A549 (cell line): ENCODE measurements at regions not wholly inside any gene's neighbourhood (a gene's known extent, or its start where the extent isn't known, plus 50 kb on each side); places are given as distances from the start of the nearest gene placed in this dataset.

Experiments used
- ATAC-seq, 2 experiments: fragments of 200-7000 bp in 1 of 2; fragments of >200 bp in 1 of 2; cut with Nextera tagmentation in 1 of 2; cut with Tn5 transposase in 1 of 2; 3 replicates each; pipeline versions ENCODE4 v1.8.0 to v1.9.1; 2018 to 2020; ENCODE audit warnings: mild to moderate bottlenecking in 1 of 2, moderate library complexity in 1 of 2
- CTCF ChIA-PET: fragments of 300-600 bp; sonication (Branson Sonifier 250); formaldehyde crosslinking; extraction: SDS; loops from one replicate; lab custom pipeline; 2021; ENCODE audit warnings: antibody characterized with exemption, inconsistent platforms; lab: Yijun Ruan, JAX
- POLR2A ChIA-PET: fragments of 350-600 bp; formaldehyde crosslinking; extraction: SDS; loops from one replicate; lab custom pipeline; 2021; ENCODE audit warnings: antibody characterized with exemption, inconsistent platforms; lab: Yijun Ruan, JAX
- DNase-seq, 2 experiments: peaks; one replicate each; pipeline versions ENCODE4 v3.0.0 to v3.0.0-alpha.2; 2011 to 2016; ENCODE audit warnings: low read depth in 1 of 2, low spot score in 1 of 2
- FAIRE-seq: peaks from 2 replicates; lab custom pipeline; 2011; peaks lifted over from hg19 to GRCh38; lab: Jason Lieb, UNC
- H3K27ac ChIP-seq, 2 experiments: fragments of >200 bp; sonication (Bioruptor Twin); formaldehyde crosslinking; 3 replicates each; pipeline ENCODE4 v1.5.1; 2016 to 2017
- H3K4me1 ChIP-seq: fragments of >200 bp; sonication (Bioruptor Twin); formaldehyde crosslinking; 3 replicates; pipeline ENCODE4 v1.6.1; 2016
- H3K4me2 ChIP-seq: fragments of >200 bp; sonication (Bioruptor Twin); formaldehyde crosslinking; 3 replicates; pipeline ENCODE4 v1.6.1; 2016
- H3K4me3 ChIP-seq: fragments of >200 bp; sonication (Bioruptor Twin); formaldehyde crosslinking; 3 replicates; pipeline ENCODE4 v1.5.1; 2016
- H3K9me3 ChIP-seq: fragments of >200 bp; sonication (Bioruptor Twin); formaldehyde crosslinking; 3 replicates; pipeline ENCODE4 v1.6.1; 2016
- BHLHE40 ChIP-seq: IDR thresholded peaks from 2 replicates; pipeline ENCODE4 v1.6.1; 2012; ENCODE audit warnings: low read depth, low read length, inconsistent platforms
- CEBPB ChIP-seq, 2 experiments: fragments of >200 bp in 1 of 2; sonication (Bioruptor Twin) in 1 of 2; formaldehyde crosslinking in 1 of 2; IDR thresholded peaks; 2 replicates each; pipeline ENCODE4 v1.6.1; 2012 to 2016
- EHF ChIP-seq: fragments of 250-450 bp; sonication (Bioruptor Pico); IDR thresholded peaks from 2 replicates; pipeline ENCODE4 v1.5.0; 2020; ENCODE audit warnings: mild to moderate bottlenecking
- FOSB ChIP-seq: fragments of 250-450 bp; sonication (Bioruptor Pico); IDR thresholded peaks from 2 replicates; pipeline ENCODE4 v1.5.0; 2020; ENCODE audit warnings: mild to moderate bottlenecking, moderate library complexity
- GATA3 ChIP-seq: IDR thresholded peaks from 2 replicates; pipeline ENCODE4 v1.6.1; 2012; ENCODE audit warnings: borderline replicate concordance
- HEYL ChIP-seq: fragments of 250-450 bp; sonication (Bioruptor Pico); IDR thresholded peaks from 2 replicates; pipeline ENCODE4 v1.8.0; 2021; ENCODE audit warnings: mild to moderate bottlenecking, moderate library complexity
- JUN ChIP-seq, 2 experiments: fragments of >200 bp; sonication (Bioruptor Twin); formaldehyde crosslinking; IDR thresholded peaks; 2 replicates in 1 of 2; 3 replicates in 1 of 2; pipeline ENCODE4 v1.6.1; 2016 to 2017
- JUNB ChIP-seq: fragments of >200 bp; sonication (Bioruptor Twin); formaldehyde crosslinking; IDR thresholded peaks from 2 replicates; pipeline ENCODE4 v1.6.1; 2016
- KDM1A ChIP-seq: fragments of 200-600 bp; sonication (generic); IDR thresholded peaks from 2 replicates; pipeline ENCODE4 v1.6.1; 2016; ENCODE audit warnings: low read depth, mild to moderate bottlenecking
- MAFK ChIP-seq: fragments of 450-650 bp; IDR thresholded peaks from 2 replicates; pipeline ENCODE4 v1.6.1; 2014; ENCODE audit not compliant: partially characterized antibody
- MAZ ChIP-seq: fragments of 150-350 bp; IDR thresholded peaks from 2 replicates; pipeline ENCODE4 v1.6.1; 2014; ENCODE audit warnings: antibody characterized with exemption, low read depth, low read length, borderline replicate concordance
- MYC ChIP-seq: IDR thresholded peaks from 2 replicates; pipeline ENCODE4 v1.6.1; 2012; ENCODE audit warnings: mild to moderate bottlenecking, inconsistent platforms, low read length, improper control_type of control experiment, borderline replicate concordance
- NFE2L2 ChIP-seq: fragments of 150-350 bp; conservative IDR thresholded peaks from 2 replicates; pipeline ENCODE4 v1.6.1; 2014; ENCODE audit warnings: low read length
- NR3C1 ChIP-seq: fragments of >200 bp; sonication (Bioruptor Twin); formaldehyde crosslinking; IDR thresholded peaks from 3 replicates; pipeline ENCODE4 v1.6.1; 2017
- RAD21 ChIP-seq, 2 experiments: fragments of >200 bp in 1 of 2; sonication (Bioruptor Twin) in 1 of 2; formaldehyde crosslinking in 1 of 2; IDR thresholded peaks in 1 of 2; conservative IDR thresholded peaks in 1 of 2; 2 replicates in 1 of 2; 3 replicates in 1 of 2; pipeline ENCODE4 v1.6.1; 2012 to 2018; ENCODE audit warnings: inconsistent platforms in 1 of 2
- RNF2 ChIP-seq: fragments of 200-600 bp; sonication (generic); IDR thresholded peaks from 2 replicates; pipeline ENCODE4 v1.6.1; 2016; ENCODE audit warnings: low read depth, mild to moderate bottlenecking, antibody characterized with exemption, moderate library complexity, borderline replicate concordance
- ZFP36 ChIP-seq: fragments of 450-650 bp; IDR thresholded peaks from 2 replicates; pipeline ENCODE4 v1.6.1; 2014; ENCODE audit warnings: borderline replicate concordance; ENCODE audit not compliant: partially characterized antibody
- WGBS: methylation state at CpG from one replicate; pipeline ENCODE4 v1.1.6; 2017; ENCODE audit errors: missing lambda C conversion rate; 5-methylcytosine and 5-hydroxymethylcytosine counted together
- TF ChIP-seq, protein P1 (sequence below): fragments of >200 bp; sonication (Bioruptor Twin); formaldehyde crosslinking; IDR thresholded peaks from 3 replicates; pipeline ENCODE4 v1.6.1; 2016
- TF ChIP-seq, protein P2 (sequence below): fragments of 250-450 bp; sonication (Bioruptor Pico); IDR thresholded peaks from 2 replicates; pipeline ENCODE4 v1.5.0; 2021; ENCODE audit warnings: mild to moderate bottlenecking, moderate library complexity, borderline replicate concordance
- TF ChIP-seq, protein P3 (sequence below): fragments of 250-450 bp; sonication (Bioruptor Pico); IDR thresholded peaks from 2 replicates; pipeline ENCODE4 v1.5.0; 2020; ENCODE audit warnings: low read depth, mild to moderate bottlenecking, moderate library complexity

DNA sequence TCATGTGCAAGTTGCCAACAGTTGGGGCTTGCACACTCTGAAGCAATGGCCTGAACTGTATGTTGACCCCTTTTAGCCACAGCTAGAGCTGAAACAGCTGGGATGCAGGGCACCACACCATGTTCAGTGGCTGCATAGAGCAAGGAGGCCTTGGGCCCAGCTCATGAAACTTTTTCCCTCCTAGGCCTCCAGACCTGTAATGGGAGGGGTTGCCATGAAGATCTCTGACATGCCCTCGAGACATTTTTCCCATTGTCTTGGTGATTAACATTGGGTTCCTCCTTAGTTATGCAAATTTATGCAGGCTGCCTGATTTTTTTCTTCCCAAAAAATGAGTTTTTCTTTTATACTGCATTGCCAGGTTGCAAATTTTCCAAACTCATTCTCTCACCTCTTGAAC is 165.1 kb upstream of the PRR20A start:
- Histone ChIP-seq H3K9me3 (no peaks in the 10 kb centered on the region), H3K4me2 (no peak overlapping the region), H3K4me1 (no peaks in the 10 kb centered on the region), H3K27ac (no peak overlapping the region), H3K4me3 (no peak overlapping the region)
- 0% methylated on average over 1 of the region's 1 CpG for WGBS
- ATAC-seq (no peak), DNase-seq (no peak), FAIRE-seq (no peak)
- TF ChIP-seq CEBPB (IDR thresholded peaks at IDR 0.05), result no peak
- no peak for TF ChIP-seq JUN (IDR thresholded peaks at IDR 0.05)
- TF ChIP-seq MAFK, result no peak
- TF ChIP-seq, protein P1, sequence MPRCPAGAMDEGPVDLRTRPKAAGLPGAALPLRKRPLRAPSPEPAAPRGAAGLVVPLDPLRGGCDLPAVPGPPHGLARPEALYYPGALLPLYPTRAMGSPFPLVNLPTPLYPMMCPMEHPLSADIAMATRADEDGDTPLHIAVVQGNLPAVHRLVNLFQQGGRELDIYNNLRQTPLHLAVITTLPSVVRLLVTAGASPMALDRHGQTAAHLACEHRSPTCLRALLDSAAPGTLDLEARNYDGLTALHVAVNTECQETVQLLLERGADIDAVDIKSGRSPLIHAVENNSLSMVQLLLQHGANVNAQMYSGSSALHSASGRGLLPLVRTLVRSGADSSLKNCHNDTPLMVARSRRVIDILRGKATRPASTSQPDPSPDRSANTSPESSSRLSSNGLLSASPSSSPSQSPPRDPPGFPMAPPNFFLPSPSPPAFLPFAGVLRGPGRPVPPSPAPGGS, result no peak
- POLR2A ChIA-PET, result no interaction called here
- CTCF ChIA-PET, result no interaction called here

DNA sequence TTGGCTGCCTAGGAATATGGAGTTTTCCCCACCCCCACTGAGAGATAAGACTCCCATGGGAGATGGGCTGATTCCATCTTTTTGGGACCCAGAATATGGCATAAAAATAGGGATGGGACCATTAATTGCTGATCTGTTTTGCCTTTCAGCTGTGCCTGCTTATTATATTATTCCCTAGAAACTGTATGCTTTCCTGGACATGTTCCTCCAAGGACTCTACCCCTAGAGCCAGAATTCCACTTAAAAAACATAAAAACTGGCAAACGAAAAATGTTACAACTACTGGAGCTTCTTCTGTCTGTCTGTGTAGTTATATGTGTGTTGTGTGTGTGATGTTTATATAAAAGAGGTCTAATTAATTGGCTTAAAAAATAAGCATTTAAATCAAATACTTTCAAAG is 159.9 kb upstream of the PRR20A start:
- ATAC-seq, result no peak
- TF ChIP-seq BHLHE40 (no peak), JUNB (no peak)
- TF ChIP-seq, protein P2, sequence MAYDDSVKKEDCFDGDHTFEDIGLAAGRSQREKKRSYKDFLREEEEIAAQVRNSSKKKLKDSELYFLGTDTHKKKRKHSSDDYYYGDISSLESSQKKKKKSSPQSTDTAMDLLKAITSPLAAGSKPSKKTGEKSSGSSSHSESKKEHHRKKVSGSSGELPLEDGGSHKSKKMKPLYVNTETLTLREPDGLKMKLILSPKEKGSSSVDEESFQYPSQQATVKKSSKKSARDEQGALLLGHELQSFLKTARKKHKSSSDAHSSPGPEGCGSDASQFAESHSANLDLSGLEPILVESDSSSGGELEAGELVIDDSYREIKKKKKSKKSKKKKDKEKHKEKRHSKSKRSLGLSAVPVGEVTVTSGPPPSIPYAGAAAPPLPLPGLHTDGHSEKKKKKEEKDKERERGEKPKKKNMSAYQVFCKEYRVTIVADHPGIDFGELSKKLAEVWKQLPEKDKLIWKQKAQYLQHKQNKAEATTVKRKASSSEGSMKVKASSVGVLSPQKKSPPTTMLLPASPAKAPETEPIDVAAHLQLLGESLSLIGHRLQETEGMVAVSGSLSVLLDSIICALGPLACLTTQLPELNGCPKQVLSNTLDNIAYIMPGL (CRISPR knock-in tag), result no peak
- TF ChIP-seq, all 56 proteins: peak for 0
- POLR2A ChIA-PET, result no interaction called here
- CTCF ChIA-PET, result no interaction called here
- Histone ChIP-seq H3K4me3 (no peak overlapping the region), H3K4me2 (no peak overlapping the region), H3K9me3 (no peaks in the 10 kb centered on the region), H3K4me1 (no peaks in the 10 kb centered on the region), H3K27ac (no peak overlapping the region)
- no peak for DNase-seq
- WGBS, result 0% methylated on average over 1 of the region's 1 CpG
- FAIRE-seq, result no peak

DNA sequence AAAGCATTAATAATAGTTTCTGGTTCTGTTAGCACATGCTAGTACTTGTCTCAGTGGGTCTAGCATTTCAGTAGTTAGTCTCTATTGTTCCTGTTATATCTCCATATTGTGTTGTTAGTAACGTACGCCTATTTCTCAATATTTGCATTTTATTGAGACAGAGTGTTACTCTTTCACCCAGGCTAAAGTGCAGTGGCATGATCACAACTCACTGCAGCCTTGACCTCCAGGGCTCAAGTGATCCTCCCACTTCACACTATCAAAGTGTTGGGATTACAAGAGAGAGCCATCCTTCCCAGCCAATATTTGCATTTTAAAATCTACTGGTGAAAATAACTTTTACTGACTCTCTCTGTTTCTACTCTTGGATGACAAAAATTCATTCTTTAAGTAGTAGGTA is 154.6 kb upstream of the PRR20A start:
- TF ChIP-seq JUNB (no peak), EHF (no peak), KDM1A (no peak), HEYL (no peak), NR3C1 (no peak), ZFP36 (no peak), NFE2L2 (no peak), BHLHE40 (no peak), GATA3 (no peak), RNF2 (no peak), MAZ (no peak), MYC (no peak), RAD21 (conservative IDR thresholded peaks at IDR 0.05 in 1 of 2, IDR thresholded peaks at IDR 0.05 in 1 of 2) (no peak), FOSB (no peak)
- TF ChIP-seq, protein P3, sequence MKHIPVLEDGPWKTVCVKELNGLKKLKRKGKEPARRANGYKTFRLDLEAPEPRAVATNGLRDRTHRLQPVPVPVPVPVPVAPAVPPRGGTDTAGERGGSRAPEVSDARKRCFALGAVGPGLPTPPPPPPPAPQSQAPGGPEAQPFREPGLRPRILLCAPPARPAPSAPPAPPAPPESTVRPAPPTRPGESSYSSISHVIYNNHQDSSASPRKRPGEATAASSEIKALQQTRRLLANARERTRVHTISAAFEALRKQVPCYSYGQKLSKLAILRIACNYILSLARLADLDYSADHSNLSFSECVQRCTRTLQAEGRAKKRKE (CRISPR knock-in tag), result no peak
- DNase-seq (no peak), ATAC-seq (no peak), FAIRE-seq (no peak)
- ChIA-PET CTCF (no interaction called here), POLR2A (no interaction called here)
- Histone ChIP-seq H3K4me1 (no peaks in the 10 kb centered on the region), H3K9me3 (no peaks in the 10 kb centered on the region), H3K4me2 (no peak overlapping the region), H3K27ac (no peak overlapping the region), H3K4me3 (no peak overlapping the region)
- 2% methylated on average over 2 of the region's 2 CpGs for WGBS
